COLO829 (cell line): ENCODE measurements at regions not wholly inside any gene's neighbourhood (a gene's known extent, or its start where the extent isn't known, plus 50 kb on each side); places are given as distances from the start of the nearest gene placed in this dataset.
A peak's percentile ranks its signal among the peaks of the same experiment; 100 is the strongest.
"Not testable (repeated sequence)": the region's sequence is repeated elsewhere in the genome, so short reads cannot be mapped to it uniquely, and the experiment has no call there.

Experiments
- DNase-seq: peaks from one replicate; pipeline ENCODE4 v3.0.0; 2012; ENCODE audit warnings: low spot score

DNA sequence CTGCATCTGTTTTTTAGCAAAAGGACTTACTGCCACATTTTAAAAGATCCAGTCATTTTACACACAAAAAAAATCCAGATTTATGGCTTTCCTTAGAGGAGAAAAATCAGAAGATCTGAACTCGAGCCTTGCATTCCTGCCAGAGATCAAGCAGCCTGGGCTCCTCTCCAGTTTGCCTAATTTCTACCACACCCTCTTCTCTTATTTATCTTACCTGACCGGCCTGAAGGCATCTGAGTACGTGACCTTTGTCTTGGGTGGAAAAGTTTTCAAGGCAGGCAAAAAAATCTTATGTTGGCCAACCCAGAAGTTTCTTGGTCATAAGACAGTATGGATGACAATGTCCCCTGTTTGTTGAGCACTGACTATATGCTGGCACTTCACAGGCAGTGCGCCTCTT is 60.3 kb downstream of the CHRD start:
- DNase-seq = no peak

DNA sequence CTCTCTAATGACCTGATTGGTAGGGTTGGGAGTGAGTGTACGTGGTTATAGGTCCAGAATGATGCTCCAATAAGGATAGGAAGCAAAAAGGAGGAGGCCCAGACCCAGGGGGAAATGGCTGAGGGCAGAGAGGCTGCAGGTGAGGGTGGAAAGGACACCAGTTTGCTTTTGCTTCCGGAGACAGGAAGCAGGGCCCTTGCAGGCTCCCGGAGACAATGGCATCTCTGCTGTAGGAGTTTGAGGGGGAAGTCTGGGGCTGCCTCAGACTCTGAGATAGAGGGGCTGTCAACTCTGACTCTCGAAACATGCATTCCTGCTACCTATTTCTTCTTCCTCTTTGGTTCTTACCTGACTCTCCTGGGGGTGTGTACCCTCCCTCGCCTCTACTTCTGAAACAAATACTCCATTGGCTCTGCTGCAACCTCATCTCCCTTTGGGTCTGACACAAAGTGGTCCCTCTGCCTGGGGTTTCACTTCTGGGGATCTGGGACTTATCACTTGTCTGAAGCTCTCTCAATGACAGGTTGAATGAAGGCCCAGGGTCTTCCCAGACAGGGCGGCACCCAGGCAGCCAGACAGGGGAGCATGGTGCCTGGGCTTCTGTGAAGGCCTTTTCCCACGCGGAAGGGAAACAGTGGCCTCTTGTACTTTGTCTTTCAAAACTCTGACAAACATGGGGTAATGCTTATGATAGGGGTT is 61.5 kb downstream of the CHRD start:
- no peak for DNase-seq

DNA sequence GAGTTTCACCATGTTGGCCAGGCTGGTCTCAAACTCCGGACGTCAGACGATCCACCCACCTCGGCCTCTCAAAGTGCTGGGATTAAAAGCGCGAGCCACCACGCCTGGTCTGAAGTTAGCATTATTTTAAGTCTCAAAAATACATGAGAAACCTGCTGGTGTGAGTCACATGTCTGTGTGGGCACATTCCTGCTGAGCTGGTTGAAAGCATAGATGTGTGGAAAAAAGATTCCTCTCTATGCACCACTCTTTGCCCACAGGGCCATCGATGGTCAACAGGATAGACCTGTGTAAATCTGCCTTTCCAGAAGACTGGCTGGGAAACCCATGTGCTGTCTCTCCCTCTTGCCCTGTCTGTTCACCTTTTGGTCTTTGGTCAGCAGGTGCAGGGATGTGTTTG is 63.5 kb downstream of the CHRD start:
- no peak for DNase-seq

DNA sequence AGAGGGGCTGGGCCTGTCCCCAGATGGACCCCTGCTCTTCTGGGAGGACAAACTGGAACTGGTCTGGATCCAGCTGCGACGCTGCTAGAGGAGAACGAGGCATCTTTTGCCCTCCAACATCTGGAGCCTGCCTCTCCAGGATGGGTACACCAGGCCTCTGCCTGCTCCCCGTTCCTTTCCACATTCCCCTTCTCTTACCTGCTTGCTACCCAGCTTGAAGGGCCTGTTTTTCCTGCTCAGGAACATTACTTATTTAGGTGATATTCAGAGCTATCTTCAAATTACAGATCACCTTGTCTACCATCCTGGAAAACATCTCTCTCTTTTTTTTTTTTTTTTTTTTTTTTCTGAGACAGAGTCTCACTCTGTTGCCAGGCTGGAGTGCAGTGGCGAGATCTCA is 64.0 kb downstream of the CHRD start:
- no peak for DNase-seq

DNA sequence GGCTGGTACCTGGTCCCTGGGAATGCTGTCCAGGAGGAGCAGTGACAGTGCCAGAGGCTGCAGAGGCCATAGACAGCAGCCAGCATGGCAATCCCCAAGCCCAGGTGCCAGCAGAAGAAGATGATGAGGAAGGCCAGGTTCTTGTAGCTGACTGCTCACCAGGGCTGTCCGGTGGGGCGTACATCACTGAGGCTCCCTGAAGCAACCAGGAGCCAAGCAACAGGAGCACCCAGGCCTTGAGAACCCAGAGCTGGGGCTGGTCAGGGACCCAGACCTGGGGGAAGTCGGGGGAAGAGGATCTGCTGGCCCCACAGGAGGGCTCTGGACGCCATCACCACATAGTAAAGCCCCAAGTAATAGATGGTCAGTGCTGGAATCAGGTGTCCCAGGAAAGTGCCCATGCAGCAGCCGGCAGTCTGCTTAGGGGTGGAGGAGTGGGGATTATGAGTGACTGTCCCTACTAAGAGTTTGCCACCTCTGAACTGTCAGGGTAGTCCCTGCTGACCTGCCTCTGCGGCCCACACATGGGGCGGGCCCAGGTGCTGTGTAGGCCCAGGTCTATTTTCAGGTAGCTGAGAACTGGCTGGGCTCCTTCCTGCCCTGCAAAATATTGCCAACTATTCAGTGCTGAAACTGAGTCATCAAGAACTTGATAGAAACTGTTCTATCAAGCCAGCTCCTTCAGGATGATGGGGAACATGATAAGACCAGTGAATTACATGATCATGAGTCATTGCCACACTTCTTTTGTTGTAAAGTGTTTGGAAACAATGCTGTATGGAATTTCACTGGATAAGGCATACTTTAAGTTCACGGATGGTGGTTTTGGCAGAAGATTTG is 68.7 kb downstream of the CHRD start:
- DNase-seq = peak; percentile 40

DNA sequence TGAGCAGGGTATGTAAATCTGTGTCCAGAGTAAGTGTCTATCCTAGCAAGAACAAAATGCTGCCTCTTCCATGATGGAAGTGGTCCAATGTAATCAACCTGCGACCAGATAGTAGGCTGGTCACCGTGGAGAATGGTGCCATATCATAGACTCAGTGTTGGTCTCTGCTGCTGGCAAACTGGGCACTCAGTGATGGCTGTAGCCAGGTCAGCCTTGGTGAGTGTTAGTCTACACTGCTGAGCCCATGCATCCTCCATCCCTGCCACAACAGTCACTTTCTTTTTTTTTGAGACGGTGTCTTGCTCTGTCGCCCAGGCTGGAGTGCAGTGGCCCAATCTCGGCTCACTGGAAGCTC is 69.3 kb downstream of the CHRD start:
- no peak for DNase-seq

DNA sequence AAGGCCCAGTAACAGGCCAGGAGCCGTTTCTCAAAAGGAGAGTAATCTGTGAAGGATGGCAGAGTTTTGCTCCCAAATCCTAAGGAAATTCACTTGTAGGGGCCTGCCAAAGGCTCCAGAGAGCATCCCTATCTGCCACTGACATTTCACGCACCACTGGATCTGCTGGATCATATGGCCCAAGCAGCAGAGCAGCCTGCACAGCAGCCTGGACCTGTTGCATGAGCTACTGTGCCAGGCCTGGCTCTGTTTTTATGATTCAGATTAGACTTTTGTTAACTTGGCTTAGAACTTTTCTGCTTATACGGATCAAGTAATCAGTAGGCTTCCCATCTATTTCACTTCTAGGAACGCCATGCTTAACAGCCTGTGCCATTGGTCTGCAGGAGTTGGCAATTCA is 70.7 kb downstream of the CHRD start:
- no peak for DNase-seq

DNA sequence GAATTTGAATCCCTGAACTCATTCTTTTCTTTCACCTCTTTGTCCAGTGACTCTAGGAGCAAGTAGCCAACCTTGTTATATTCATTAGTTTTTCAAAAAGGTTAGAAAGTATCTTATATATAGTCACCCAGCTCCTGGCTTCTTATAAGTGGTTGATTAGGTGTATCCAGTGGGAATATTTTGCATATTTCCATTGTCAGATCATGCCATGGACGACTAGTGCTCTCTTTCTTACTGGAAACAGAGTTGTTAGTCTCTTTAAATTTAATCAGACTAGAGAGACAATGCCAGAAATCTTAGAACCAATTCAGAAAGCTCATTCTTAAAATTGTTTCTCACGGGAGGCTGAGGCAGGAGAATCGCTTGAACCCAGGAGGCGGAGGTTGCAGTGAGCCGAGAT is 73.4 kb downstream of the CHRD start:
- no peak for DNase-seq

DNA sequence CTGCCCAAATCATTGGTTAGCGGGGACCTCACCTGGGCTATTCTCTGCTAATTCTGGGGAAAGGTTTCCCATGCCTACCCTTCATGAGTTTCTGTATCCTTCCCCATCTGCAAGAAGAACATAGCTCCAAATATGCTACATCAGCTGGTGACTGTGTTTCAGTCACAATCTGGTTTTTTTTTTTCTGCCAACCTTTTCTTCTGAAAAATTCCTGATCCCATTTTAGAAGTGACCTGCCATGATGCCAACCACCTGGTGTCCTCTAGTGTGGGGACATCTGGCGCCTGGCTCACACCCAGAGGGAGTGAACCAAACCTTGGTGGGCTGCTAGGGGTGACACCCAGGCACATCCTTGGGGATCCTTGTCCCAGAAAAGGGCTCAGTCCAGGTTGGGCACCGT is 76.1 kb downstream of the CHRD start:
- DNase-seq = no peak

DNA sequence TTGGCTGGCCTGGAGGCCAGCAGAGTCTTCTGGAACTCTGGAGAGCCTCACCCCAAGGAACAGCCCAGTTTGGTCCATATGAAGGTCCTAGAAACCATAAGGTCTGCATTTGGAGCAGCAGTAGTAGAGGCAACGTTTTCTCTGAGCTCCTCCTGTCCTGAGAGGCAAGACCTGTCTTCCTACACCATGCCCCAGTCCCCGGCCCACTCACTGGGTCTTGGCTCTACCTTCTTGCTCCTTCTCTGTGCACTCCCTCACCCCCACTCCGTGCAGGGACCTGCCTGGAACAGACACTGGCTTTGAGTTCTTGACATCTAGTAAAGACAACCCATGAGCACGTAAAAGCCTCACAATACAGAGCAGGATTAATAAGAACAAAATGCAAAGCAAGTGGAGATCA is 76.6 kb downstream of the CHRD start:
- DNase-seq = no peak

DNA sequence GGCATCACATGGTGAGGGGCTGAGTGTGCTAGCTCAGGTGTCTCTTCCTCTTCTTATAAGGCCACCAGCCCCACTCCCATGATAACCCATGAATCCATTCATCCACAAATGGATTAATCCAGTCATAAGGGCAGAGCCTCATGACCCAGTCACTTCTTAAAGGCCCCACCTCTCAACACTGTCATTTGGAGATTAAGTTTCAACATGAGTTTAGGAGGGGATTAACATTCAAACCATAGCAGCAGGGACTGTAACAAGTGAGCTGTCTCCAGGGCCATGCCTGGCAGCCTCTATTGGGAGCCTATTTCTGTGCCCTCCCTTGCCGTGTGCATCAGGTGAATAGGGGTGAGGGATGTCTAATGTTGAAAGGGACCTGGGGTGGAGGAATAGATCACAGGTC is 77.5 kb downstream of the CHRD start:
- DNase-seq = no peak

DNA sequence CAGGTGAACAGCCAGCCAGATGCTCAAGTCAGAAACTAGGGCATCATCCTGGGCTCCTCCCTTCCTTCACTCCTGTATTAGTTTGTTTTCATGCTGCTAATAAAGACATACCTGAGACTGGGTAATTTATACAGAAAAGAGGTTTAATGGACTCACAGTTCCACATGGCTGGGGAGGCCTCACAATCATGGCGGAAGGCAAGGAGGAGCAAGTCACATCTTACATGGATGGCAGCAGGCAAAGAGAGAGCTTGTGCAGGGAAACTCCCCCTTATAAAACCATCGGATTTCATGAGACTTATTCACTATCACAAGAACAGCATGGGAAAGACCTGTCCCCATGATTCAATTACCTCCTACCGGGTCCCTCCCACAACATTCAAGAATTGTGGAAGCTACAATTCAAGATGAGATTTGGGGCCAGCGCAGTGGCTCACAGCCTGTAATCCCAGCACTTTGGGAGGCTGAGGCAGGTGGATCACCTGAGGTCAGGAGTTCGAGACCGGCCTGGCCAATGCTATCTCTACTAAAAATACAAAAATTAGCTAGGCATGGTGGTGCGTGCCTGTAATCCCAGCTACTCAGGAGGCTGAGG is 78.0 kb downstream of the CHRD start:
- not testable (repeated sequence) for DNase-seq

DNA sequence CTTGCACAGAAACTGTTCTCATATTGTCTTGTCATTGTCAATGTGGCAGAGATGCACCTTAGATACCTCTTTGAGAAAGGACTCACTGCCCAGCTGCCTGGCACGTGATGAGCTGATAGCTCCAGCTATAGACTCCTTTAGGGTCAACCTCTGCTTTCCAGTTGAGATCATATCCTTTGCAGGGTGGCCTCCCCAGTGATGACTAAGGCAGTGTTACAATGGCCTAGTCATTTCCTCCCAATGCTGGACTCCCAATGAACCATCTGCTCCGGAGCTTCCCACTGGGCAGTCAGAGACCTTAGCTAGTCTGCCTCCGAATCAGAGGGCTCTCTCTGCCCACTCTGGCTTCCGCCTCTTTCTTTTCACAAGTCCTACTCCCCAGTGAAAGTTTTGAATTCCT is 79.5 kb downstream of the CHRD start:
- DNase-seq = peak; percentile 67

DNA sequence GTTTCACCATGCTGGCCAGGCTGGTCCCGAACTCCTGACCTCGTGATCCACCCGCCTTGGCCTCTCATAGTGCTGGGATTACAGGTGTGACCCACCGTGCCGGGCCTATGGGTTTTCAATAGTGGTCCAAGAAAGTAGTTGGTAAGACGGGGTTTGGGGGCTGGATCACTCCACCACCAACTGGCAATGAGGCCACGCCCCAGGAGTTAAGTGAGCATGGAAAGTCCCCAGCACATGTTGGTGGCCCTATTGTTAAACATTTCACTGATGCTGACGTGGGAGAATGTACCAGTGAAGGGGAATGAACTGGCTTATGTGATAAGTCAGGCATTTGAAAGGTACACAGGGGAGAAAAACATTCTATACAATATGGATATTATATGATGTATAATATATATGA is 80.4 kb downstream of the CHRD start:
- DNase-seq = no peak

DNA sequence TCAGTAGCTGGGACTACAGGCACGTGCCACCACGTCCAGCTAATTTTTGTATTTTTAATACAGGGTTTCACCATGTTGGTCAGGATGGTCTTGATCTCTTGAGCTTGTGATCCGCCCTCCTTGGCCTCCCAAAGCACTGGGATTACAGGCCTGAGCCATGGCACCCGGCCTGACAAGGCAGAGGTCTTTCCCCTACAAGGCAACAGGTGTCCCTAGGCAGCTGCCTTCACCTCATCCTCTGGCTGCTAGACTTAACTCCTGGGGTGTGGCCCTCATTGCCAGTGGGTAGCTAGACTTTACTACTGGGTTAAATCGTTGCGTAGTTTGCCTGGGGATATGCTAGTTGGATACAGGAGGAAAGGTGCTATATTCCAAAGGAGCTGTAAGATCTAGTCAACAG is 81.4 kb downstream of the CHRD start:
- no peak for DNase-seq

DNA sequence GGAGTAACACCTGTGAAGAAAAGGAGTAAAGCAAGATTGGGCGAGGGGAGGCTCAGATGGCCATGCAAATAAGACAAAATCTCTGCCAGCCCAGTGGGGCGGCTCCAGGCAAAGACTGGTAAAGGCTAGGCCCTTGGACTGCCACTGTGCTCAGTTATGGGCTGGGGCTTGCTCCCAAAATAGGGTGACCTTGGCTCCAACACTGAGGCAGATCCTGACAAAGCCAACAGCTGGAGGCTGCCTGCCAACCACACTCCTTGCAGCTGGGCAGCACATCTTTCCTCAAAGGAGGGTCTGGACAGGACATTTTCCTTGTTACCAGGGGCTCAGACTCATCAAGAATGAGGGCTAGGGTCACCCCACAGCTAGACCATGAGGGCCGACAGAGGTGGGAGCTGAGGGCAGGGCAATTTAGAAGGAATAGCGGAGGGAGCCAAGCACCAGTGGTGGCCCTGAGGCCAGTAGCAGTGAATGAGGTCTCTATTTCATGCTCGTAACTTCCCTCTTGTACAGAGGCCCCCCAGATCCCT is 86.1 kb downstream of the CHRD start:
- no peak for DNase-seq

DNA sequence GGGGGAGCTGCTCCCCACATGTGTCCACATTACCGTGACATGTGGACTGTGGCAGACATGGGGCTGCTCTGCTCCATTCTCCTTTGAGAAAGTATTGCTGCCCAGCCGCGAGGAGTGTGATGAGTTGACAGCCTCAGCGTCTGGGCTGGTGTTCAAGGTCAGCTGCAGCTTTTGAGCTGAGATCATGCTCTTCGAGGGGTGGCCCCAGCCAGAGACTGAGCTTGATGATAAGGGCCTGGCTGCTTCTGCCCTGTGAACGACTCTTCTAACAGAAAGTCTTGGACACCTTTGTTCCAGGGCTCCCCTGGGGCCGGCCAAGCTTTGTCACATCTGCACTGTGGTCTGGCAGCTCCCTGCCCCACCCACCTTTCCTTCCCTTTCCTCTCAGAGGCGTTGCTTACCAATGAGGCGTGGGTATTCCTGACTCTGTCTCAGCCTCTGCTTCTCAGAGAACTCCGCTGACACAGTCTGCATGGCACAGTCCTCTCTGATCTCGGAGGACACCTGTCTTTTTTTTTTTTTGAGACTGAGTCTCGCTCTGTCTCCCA is 86.6 kb downstream of the CHRD start:
- DNase-seq = no peak

DNA sequence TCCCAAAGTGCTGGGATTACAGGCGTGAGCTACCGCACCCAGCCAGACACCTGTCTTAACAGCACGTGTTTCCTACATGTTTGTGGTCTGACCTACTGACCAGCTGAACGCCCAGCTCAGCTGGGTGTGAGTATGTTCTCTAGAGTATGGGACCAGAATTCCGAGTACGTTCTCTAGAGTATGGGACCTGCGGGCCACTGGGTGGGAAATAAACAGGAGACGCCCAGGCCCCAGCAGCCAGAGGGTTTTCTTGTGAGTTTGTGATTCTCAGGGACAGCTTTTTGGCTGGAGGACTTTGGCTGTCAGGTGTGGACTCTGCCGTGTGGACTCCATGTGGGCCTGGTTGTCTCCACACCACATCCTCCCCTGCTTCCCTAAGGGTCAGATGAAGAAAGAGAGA is 87.3 kb downstream of the CHRD start:
- DNase-seq = no peak

DNA sequence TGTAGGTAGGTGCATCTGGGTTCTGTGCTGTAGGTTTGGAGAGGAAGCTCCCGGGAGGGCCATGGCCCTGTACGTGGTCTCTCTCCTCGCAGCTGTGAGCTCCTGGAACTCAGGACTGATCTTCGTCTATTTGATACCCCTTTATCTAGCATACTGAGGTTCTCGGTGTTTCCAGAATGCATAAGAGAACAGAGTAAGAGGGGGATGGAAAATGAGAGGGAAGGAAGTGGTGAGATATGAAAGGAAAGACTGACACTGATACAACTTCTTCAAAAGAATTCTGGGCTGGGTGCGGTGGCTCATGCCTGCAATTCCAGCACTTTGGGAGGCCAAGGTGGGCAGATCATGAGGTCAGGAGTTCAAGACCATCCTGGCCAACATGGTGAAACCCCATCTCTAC is 90.7 kb downstream of the CHRD start:
- no peak for DNase-seq

DNA sequence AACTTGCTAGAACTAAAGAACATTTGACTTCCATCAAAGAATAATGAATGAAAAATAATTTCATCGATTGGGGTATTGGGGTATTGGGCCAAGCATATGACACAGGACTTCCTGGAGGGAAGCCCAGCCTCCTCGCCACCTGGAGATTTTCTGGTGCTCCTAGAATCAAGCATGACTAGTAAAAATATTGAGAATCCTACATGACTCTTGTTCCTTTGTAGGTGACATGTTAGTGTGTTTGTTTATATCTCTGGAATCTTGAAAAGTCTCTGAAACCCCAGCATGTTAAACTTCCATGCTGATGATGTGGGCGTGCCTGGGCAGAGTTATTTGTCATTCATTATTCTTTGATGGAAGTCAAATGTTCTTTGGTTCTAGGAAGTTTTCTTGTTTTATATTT is 90.1 kb upstream of the EPHB3 start:
- DNase-seq = no peak

DNA sequence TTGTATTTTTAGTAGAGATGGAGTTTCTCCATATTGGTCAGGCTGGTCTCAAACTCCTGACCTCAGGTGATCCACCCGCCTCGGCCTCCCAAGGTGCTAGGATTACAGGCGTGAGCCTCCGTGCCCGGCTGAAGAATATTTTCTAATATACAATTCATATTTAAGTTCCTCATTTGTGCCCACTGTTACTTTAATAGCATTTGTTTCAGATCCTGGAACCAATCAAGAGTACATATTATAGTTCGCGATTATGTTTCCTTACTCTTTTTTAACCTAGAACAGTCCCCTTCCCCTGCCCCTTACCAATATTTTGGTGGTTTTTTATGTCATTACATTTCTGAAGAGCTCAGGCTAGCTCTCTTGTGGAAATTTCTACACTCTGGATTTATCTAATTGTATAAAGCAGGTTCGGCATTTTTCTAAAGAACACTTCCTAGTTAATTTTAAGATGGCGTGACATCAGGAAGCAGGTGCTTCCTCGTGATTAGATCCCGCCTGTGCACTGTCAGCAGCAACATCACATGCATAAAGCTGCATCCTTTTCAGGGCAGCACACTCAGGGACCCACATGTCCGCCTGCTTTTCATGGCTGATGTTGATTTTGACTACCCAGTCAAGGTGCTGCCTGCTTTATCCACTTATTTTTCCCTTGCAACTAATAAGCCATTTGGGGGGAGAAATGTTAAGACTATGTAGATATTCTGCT is 88.7 kb upstream of the EPHB3 start:
- DNase-seq = no peak

DNA sequence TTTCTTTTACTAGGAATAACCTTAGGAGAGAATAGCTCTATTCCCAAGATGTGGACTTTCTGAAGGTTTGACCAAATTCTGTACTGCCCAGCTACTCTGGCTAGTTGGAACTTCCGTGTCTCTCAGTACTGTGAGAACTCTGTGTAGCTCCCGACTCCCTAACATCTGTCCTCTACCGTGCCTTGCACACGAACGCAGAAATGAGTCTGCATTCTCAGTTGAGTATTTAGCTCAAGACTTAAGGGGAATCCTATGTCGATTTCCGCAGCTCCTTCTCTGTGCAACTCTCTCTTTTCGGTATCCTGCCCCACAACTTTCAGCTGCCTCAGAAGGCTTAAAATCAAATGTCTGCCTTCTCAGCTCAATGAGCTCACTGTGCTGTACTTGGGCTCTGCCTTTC is 86.7 kb upstream of the EPHB3 start:
- no peak for DNase-seq
